ENCODE measurements at regions not wholly inside any gene's neighbourhood (a gene's known extent, or its start where the extent isn't known, plus 50 kb on each side); places are given as distances from the start of the nearest gene placed in this dataset.
"Not testable (repeated sequence)": the region's sequence is repeated elsewhere in the genome, so short reads cannot be mapped to it uniquely, and the experiment has no call there.

GRCh38 chrX:55813150-55813549, 95.6 kb downstream of the RRAGB start:
- H3K4me1 Mint-ChIP-seq, result no peaks in the 10 kb centered on the region
- H3K9me3 Mint-ChIP-seq, result peaks cover 6% of the 10 kb centered on the region
- H3K36me3 Mint-ChIP-seq (ENCODE audit: low read depth), result no peaks in the 10 kb centered on the region
- ChIA-PET CTCF (no interaction called here), POLR2A (no interaction called here)
- H3K27me3 Mint-ChIP-seq, result no peaks in the 10 kb centered on the region
- DNase-seq, result no peak
- H3K27ac Mint-ChIP-seq, result no peak overlapping the region
- no peak overlapping the region for H3K4me3 Mint-ChIP-seq

- no peak overlapping the region for H3K4me3 Mint-ChIP-seq
- no peaks in the 10 kb centered on the region for H3K36me3 Mint-ChIP-seq (ENCODE audit: low read depth)
- H3K4me1 Mint-ChIP-seq, result no peaks in the 10 kb centered on the region
- no peaks in the 10 kb centered on the region for H3K27me3 Mint-ChIP-seq
- POLR2A ChIA-PET, result no interaction called here
- peaks cover 3% of the 10 kb centered on the region for H3K9me3 Mint-ChIP-seq
- CTCF ChIA-PET, result no interaction called here
- DNase-seq, result no peak
- H3K27ac Mint-ChIP-seq, result no peak overlapping the region
Observed at GRCh38 chrX:55815546-55815945, 98.0 kb downstream of the RRAGB start.

DNA sequence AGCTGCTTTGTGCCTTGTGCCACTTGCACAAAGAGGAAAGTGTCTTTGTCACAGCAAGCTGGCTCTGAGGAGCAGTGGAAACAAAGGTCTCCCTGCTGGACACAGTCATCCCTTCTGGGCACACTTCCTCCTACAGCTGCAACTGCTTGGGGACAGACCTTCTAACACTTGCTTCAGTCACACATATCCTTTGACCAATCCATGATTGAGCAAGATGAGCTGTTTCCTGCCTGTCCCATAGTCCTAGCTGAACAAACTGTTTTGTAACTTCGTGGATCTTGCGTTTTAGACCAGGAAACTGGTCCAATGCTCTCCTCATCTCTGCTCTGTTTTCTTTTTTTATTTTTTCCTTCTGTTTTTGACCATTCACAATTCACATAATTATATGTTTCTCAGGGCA, 98.5 kb downstream of the RRAGB start:
- Mint-ChIP-seq H3K27me3 (no peaks in the 10 kb centered on the region), H3K9me3 (peaks cover 2% of the 10 kb centered on the region), H3K36me3 (ENCODE audit: low read depth) (no peaks in the 10 kb centered on the region), H3K4me1 (no peaks in the 10 kb centered on the region), H3K27ac (no peak overlapping the region), H3K4me3 (no peak overlapping the region)
- no peak for DNase-seq
- CTCF ChIA-PET, result no interaction called here
- POLR2A ChIA-PET, result no interaction called here

DNA sequence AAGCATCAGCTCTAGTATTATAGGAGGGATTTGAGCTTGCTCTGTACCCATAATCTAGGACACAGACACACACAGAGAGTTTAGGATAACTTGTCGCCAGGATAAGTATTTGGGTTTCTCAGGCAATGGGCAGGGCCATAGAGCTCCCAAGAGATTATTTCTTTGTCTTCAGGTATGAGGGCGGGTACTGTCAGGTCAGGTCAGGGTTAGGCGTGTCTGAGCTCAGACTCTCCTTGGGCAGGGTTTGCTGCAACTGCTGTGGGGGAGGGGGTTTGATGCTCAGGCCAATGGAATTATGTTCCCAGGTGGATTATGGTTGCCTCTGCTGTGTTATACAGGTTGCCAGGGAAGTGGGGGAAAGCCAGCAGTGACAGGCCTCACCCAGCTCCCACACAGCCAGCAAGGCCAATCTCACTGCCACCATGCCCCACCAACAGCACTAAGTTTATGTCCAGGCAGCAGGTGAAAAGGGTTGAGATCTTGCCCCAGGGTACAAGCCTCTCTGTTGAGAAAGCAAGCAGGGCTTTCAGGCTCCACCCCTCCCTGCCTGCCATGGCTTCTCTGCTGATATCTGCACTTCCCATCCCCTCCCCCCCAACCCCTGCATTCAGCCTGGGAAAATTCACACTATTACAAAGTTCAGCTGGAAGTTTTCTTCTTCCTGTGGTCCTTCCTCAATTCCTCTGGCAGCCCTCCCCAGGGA, 101.3 kb downstream of the RRAGB start:
- H3K27me3 Mint-ChIP-seq, result no peaks in the 10 kb centered on the region

GRCh38 chrX:55839485-55839884, 121.9 kb downstream of the RRAGB start:
- no peaks in the 10 kb centered on the region for H3K27me3 Mint-ChIP-seq
- POLR2A ChIA-PET, result no interaction called here
- no peak for DNase-seq
- H3K4me1 Mint-ChIP-seq, result no peaks in the 10 kb centered on the region
- no peak overlapping the region for H3K4me3 Mint-ChIP-seq
- H3K36me3 Mint-ChIP-seq (ENCODE audit: low read depth), result no peaks in the 10 kb centered on the region
- no peak overlapping the region for H3K27ac Mint-ChIP-seq
- CTCF ChIA-PET, result no interaction called here
- no peaks in the 10 kb centered on the region for H3K9me3 Mint-ChIP-seq

More for the DNA sequence above, 101.3 kb downstream of the RRAGB start:
- H3K4me1 Mint-ChIP-seq, result no peaks in the 10 kb centered on the region
- DNase-seq, result no peak
- POLR2A ChIA-PET, result no interaction called here
- H3K9me3 Mint-ChIP-seq, result peaks cover 2% of the 10 kb centered on the region
- CTCF ChIA-PET, result no interaction called here
- no peak overlapping the region for H3K4me3 Mint-ChIP-seq
- H3K36me3 Mint-ChIP-seq (ENCODE audit: low read depth), result no peaks in the 10 kb centered on the region
- H3K27ac Mint-ChIP-seq, result no peak overlapping the region

DNA sequence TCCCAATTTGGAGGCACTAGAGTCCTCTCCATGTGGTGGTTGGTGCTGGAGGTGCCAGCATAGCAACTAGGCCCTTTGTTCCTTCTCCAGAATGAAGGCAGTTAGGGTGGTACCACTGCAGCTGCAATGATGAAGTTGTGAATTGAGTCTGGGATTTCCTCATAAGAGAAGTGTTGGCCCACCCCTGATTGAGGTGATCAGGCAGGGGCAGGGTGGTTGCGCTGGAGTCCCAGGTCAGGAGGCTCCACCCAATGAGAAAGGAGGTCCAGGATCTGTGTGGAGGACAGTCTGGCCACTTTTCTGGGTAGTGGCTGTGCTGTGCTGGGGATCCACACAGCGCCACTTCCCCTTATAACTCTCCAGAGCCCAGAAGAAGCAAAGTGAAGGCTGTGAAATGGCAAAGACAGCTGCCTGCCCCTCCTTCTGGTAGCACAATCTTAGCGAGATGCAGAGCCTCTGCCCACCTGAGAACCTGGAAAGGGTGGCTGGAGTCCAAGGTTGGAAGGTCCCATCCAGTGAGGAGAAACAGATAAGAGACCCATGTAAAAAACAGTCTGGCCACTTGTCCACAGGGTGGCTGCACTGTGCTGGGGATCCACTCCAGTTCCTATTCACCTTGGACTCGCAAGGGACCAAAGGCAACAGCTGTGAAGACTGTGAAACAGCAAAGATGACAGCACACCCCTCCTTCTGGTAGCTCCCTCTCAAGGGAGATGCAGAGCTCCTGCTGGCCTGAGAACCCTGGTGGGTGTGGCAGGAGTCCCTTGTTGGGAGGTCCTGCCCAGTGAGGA, 124.6 kb downstream of the RRAGB start:
- no peak for DNase-seq
- Mint-ChIP-seq H3K27me3 (no peaks in the 10 kb centered on the region), H3K4me3 (no peak overlapping the region), H3K9me3 (no peaks in the 10 kb centered on the region), H3K27ac (no peak overlapping the region), H3K36me3 (ENCODE audit: low read depth) (no peaks in the 10 kb centered on the region), H3K4me1 (no peaks in the 10 kb centered on the region)
- POLR2A ChIA-PET, result no interaction called here
- CTCF ChIA-PET, result no interaction called here

GRCh38 chrX:55866779-55867178, 149.2 kb downstream of the RRAGB start:
- CTCF ChIA-PET; H3K27ac Mint-ChIP-seq; H3K36me3 Mint-ChIP-seq (ENCODE audit: low read depth); H3K4me3 Mint-ChIP-seq; POLR2A ChIA-PET; H3K27me3 Mint-ChIP-seq; H3K9me3 Mint-ChIP-seq; DNase-seq: not testable (repeated sequence)
- H3K4me1 Mint-ChIP-seq, result peaks cover 15% of the 10 kb centered on the region

- H3K27ac Mint-ChIP-seq, result no peak overlapping the region
Observed at GRCh38 chrX:55867181-55867651, 149.7 kb downstream of the RRAGB start.

DNA sequence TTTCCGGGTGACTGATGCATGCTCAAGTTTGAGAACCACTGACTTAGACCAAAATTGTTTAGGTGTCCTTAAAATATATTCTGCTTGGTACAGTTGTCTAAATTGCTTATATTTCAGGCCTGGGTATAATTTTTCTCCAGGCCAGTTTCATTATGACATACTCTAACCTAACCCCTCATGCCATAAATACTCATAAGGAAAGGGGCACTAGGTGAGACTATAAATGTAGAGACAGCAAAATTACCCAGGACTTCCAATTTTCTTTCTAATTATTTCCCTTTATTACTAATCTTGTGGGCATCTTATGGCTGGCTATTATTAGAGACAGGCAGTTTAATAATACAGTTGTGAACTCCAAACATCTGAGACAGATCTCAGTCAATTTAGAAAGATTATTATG, 150.2 kb downstream of the RRAGB start:
- H3K4me3 Mint-ChIP-seq, result no peak overlapping the region
- CTCF ChIA-PET, result no interaction called here
- H3K36me3 Mint-ChIP-seq (ENCODE audit: low read depth), result no peaks in the 10 kb centered on the region
- H3K9me3 Mint-ChIP-seq, result no peaks in the 10 kb centered on the region
- no peak overlapping the region for H3K27ac Mint-ChIP-seq
- no peak for DNase-seq
- peaks cover 15% of the 10 kb centered on the region for H3K4me1 Mint-ChIP-seq
- H3K27me3 Mint-ChIP-seq, result peaks cover 2% of the 10 kb centered on the region
- POLR2A ChIA-PET, result no interaction called here

More at GRCh38 chrX:55867181-55867651, 149.7 kb downstream of the RRAGB start:
- H3K4me1 Mint-ChIP-seq, result peaks cover 15% of the 10 kb centered on the region
- H3K4me3 Mint-ChIP-seq, result no peak overlapping the region
- H3K9me3 Mint-ChIP-seq, result no peaks in the 10 kb centered on the region
- ChIA-PET POLR2A (no interaction called here), CTCF (no interaction called here)
- peaks cover 2% of the 10 kb centered on the region for H3K27me3 Mint-ChIP-seq
- H3K36me3 Mint-ChIP-seq (ENCODE audit: low read depth), result no peaks in the 10 kb centered on the region
- peak; percentile 8 for DNase-seq

GRCh38 chrX:55874807-55875206, 157.3 kb downstream of the RRAGB start:
- H3K4me1 Mint-ChIP-seq, result no peaks in the 10 kb centered on the region
- peaks cover 2% of the 10 kb centered on the region for H3K27me3 Mint-ChIP-seq
- H3K4me3 Mint-ChIP-seq, result no peak overlapping the region
- no peaks in the 10 kb centered on the region for H3K36me3 Mint-ChIP-seq (ENCODE audit: low read depth)
- H3K9me3 Mint-ChIP-seq, result no peaks in the 10 kb centered on the region
- no peak for DNase-seq
- CTCF ChIA-PET, result no interaction called here
- no peak overlapping the region for H3K27ac Mint-ChIP-seq
- POLR2A ChIA-PET, result no interaction called here

DNA sequence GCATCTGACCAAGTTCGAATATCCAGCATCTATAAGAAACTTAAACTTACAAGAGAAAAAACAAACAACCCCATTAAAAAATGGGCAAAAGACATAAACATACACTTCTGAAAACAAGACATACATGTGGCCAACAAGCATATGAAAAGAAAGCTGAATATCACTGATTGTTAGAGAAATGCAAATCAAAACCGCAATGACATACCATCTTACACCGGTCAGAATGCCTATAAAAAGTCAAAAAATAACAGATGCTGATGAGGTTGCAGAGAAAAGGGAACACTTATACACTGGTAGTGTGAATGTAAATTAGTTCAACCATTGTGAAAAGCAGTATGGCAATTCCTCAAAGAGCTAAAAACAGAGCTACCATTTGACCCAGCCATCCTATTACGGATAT, 166.0 kb downstream of the RRAGB start:
- H3K27ac Mint-ChIP-seq; H3K9me3 Mint-ChIP-seq; H3K27me3 Mint-ChIP-seq; H3K36me3 Mint-ChIP-seq (ENCODE audit: low read depth); H3K4me3 Mint-ChIP-seq; H3K4me1 Mint-ChIP-seq; CTCF ChIA-PET; DNase-seq; POLR2A ChIA-PET: not testable (repeated sequence)

GRCh38 chrX:55907968-55908607, 190.5 kb downstream of the RRAGB start:
- Mint-ChIP-seq H3K27me3 (no peaks in the 10 kb centered on the region), H3K4me3 (peak overlapping the region; percentile 90), H3K9me3 (no peaks in the 10 kb centered on the region), H3K27ac (peak overlapping the region; percentile 93), H3K4me1 (peaks cover 27% of the 10 kb centered on the region), H3K36me3 (ENCODE audit: low read depth) (no peaks in the 10 kb centered on the region)
- POLR2A ChIA-PET, result interaction anchor here (0.9 kb wide), 2 partner anchors 190 to 1099 kb away, joined by 3 to 5 read pairs; partner anchors contain the start of gene RRAGB
- peak; percentile 51 for DNase-seq
- CTCF ChIA-PET, result interaction anchor here (0.5 to 1.6 kb wide), 4 partner anchors 10 to 419 kb away, joined by 3 to 4 read pairs (median 4); partner anchors contain the start of gene USP51

- CTCF ChIA-PET, result interaction anchor here (0.6 to 1.6 kb wide), 4 partner anchors 10 to 419 kb away, joined by 3 to 7 read pairs (median 4); partner anchors contain the start of gene USP51
- peak; percentile 19 for DNase-seq
- Mint-ChIP-seq H3K9me3 (no peaks in the 10 kb centered on the region), H3K4me3 (peak overlapping the region; percentile 90), H3K36me3 (ENCODE audit: low read depth) (no peaks in the 10 kb centered on the region), H3K4me1 (peaks cover 27% of the 10 kb centered on the region), H3K27ac (peak overlapping the region; percentile 93), H3K27me3 (no peaks in the 10 kb centered on the region)
- POLR2A ChIA-PET, result interaction anchor here (0.9 to 1.1 kb wide), 2 partner anchors 191 to 420 kb away, joined by 3 to 5 read pairs; partner anchors contain the start of gene RRAGB
Observed at GRCh38 chrX:55908661-55909212, 191.2 kb downstream of the RRAGB start.
